HG02938 (cell line): ENCODE measurements at regions not wholly inside any gene's neighbourhood (a gene's known extent, or its start where the extent isn't known, plus 50 kb on each side); places are given as distances from the start of the nearest gene placed in this dataset.

Source experiments
- ATAC-seq: cut with Tn5 transposase; IDR thresholded peaks from one replicate; pipeline ENCODE4 v1.9.1; 2021; ENCODE audit warnings: mild to moderate bottlenecking, moderate library complexity; ENCODE audit not compliant: unreplicated experiment

- no peak for ATAC-seq
Observed at GRCh38 chr11:70669871-70670675, 271.7 kb downstream of the CTTN start.

DNA sequence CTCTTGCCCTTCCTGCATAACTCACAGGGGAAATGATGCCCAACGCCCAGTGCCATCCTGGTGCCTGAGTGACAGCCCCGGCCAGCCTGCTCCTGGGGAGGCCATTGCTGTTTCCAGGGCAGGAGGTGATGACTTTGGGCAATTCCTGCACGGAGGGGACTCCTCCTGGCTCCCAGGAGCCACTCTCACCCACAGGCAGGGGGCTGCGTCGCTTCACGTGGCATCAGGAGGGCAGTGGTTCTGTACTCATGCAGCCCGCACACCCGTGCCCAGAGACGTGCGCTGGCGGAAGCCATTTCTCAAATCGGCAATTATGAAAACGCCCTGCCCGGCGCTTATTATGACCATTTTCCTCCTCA, 272.3 kb downstream of the CTTN start:
- ATAC-seq, result no peak

DNA sequence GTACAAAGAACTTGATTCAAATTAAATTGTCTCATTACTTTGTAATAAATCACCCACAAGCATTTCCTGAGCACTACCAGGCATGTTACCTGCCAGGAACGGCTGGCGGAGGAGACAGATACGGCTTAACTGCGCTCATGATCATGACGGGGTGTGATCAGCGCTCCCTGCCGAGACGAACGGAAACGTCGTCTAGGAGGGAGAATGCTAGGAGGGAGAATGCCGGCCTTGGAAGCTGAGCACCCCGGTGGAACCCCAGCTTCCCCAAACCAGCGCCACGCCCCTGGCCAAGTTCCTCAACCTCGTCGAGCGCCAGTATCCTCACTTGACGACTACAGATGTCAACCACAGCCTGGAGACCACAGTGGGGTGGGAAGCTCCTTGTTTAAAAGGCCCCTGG, 272.8 kb downstream of the CTTN start:
- ATAC-seq, result no peak

DNA sequence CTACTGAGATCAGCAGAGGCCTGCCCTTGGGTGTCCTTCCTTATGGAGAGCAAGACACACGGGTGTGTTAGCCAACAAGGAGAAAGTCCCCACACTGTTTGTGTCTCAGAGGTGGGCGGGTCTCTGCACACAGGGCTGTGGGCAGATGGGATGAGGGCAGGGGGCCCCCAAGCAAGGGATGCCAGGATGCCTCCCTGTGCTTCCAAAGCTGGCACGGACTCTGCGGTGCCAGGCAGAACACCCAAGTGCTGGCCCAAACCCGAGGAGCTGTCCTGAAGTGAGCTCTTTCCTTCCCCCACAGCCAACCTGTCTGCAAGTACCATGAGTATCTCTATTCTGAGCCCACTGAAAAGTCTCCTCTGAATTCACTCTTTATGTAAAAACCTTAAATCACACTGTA, 273.3 kb downstream of the CTTN start:
- ATAC-seq, result no peak

- ATAC-seq, result no peak
Observed at GRCh38 chr11:70672991-70673653, 274.8 kb downstream of the CTTN start.

GRCh38 chr11:70674605-70675004, 276.3 kb downstream of the CTTN start:
- ATAC-seq, result no peak

DNA sequence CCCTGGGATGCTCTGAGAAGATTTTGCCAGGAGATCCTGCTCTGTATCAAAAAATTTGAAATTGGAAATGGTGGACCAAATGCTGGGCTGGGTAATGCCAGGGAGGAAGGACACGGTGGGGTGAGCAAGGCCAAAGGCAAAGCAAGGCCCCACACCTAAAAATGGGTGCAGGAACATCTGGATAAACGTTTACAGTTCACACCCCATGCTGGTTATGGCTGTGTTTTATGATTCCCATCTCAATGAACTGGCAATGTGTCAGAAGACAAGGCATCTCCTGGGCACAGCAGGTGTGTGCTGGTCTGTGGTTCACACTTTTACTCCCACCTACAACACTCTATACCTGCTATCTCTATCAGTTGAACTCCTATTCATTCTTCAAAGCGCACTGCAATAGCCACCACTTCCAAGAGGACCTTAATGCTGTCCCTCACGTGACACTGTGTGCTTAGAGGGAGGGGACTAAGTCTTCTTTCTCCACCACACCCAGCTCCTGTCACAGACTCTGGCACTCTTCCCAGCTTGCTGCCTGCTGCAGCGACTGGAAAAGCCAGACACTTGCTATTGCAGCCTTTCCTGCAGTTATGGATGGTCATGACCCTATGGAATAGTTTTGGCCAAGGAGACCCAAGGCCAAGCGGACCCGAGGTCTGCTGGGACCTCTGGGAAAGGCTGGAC, 277.5 kb downstream of the CTTN start:
- ATAC-seq, result no peak

GRCh38 chr11:70677232-70677916, 279.0 kb downstream of the CTTN start:
- ATAC-seq, result no peak

DNA sequence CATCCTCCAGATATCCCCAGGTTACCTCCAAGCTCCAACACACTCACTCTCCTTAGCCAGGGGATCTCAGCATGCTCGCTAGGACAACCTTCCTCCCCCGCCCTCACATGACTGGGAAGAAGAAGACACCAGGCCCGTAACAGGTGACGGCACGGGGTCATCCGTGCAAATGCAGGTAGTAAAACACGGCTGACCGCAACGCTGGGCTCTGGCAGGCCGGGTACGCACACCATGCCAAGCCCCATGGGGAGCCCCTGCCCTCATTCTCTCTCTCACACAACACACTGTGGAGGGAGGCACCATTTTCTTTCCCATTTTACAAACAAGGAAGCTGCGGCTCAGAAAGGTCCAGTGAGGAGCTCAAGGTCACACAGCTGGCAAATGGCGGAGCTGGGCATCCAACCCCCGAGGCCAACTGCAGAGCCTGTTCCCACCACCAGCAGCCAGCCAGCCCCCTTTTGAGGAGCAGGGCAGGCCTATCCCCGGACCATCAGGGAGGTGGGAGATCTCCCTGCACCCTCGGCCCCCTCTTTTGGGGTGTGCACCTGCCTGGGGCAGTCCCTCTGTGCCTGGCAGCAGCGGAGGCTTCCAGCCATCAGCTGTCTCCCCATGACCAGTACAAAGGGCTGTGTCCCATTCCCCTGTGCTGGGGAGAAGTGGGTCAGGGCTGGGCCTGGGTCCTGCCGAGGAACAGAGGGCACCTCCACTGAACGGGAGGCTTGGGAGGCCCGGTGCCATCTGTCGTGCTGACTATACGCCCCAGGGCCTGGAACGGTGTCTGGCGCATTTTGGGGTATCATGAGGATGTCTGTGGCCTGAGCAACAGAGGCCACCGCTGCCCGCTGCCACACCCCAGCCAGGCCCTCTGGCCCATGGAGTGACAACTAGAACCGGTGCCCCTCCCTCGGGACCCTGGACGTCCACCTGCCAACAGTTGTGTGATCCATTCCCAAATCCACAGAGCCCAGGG, 280.9 kb downstream of the CTTN start:
- no peak for ATAC-seq

DNA sequence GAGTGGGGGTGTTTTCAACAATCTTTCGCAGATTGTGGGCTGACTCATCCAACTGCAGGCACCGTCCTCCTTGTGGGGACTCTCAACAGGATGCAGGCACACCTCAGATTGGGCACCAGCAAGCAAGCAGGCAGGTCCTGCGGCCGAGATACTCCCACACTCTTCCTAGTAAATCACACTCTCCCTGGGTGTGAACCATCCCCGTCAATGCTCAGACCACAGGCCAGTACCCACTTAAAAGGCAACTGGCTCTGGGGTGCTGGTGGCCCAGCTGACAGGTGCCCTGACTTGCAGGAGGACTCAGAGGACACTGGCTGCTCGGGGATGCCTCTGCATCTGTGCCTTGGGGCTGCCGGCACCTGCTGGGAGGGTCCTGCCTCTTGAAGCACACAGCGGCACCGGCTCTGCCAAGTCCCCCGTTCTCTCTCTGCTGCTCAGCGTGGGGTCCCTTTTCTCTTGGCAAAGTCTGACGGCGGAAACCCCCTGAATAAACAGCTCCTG, 282.5 kb downstream of the CTTN start:
- ATAC-seq, result no peak

- ATAC-seq, result no peak
Observed at GRCh38 chr11:70682056-70682455, 283.7 kb downstream of the CTTN start.

GRCh38 chr11:70682760-70683159, 284.4 kb downstream of the CTTN start:
- ATAC-seq, result no peak

DNA sequence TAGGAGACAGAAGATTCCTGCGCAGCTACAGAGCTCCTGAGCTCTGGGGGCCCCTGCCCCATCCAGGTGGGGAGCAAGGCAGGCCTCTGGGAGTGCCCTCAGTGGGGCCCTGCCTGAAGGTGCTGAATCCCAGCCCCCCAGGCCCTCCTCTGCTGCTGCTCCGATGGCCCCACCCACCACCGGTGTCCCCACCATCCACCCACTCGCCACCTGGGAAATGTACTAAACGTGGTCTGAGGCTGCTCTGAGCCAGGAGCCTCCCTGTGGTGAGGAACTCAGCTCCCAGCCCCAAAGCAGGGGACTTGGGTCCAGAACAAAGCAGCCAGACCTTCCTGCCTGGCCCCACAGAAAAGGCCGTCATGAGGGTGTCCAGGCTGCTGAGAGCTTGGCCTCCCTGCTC, 289.4 kb downstream of the CTTN start:
- ATAC-seq, result no peak

DNA sequence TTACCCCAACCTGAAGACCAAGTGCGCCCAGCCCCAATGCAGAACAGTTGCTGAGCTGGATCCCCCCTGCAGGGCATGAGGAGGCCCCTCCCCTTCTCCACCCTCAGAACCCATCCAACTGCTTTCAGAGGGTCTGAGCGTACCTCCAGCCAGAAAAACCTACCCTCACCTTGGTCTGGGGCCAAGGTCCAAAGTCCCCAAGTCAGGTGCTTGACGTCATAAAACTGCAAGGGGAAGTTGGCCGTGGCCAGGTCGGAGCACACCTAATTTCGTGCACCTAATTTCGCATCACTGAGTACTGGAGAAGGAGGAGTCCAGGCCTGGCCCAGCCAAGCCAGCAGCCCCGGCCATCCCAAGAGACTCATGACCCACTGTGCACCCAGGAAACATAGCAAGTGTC, 289.8 kb downstream of the CTTN start:
- no peak for ATAC-seq

DNA sequence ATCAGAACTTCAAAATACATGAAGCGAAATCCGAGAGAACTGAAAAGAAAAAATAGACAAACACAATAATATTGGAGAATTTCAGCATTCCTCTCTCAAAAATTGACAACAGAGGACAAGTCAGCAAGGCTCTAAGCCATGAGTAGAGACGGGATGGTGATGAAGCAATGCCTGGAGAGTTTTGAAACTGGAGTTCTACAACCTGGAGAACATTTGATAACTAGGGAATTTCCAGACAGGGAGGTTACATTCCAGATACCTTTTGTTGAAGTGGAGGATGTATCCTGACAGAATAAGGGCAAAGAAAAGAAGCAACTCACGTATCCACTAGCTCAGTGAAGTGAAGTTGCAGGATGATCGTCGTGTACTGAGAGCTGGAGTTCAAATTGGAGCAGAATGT, 291.4 kb downstream of the CTTN start:
- no peak for ATAC-seq

GRCh38 chr11:70692131-70692530, 293.8 kb downstream of the CTTN start:
- no peak for ATAC-seq

DNA sequence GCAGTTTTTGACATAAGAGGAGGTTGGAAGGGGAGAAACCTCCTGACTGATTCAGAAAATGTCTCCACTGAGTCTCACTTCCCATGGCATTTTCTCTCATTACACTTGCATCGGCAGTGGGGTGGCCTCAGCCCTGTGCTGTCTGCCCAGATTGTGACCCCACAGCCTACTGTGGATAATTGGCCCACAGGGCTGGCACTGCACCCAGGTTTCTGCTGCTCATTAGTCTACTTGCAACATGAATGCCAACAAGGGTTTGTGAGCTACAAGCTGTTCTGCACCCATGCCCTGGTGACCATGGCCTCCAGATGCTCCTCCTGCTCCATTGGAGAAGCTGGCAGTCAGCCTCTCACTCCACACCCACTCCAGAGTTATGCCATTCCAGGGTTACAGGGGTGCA, 296.0 kb downstream of the CTTN start:
- no peak for ATAC-seq

DNA sequence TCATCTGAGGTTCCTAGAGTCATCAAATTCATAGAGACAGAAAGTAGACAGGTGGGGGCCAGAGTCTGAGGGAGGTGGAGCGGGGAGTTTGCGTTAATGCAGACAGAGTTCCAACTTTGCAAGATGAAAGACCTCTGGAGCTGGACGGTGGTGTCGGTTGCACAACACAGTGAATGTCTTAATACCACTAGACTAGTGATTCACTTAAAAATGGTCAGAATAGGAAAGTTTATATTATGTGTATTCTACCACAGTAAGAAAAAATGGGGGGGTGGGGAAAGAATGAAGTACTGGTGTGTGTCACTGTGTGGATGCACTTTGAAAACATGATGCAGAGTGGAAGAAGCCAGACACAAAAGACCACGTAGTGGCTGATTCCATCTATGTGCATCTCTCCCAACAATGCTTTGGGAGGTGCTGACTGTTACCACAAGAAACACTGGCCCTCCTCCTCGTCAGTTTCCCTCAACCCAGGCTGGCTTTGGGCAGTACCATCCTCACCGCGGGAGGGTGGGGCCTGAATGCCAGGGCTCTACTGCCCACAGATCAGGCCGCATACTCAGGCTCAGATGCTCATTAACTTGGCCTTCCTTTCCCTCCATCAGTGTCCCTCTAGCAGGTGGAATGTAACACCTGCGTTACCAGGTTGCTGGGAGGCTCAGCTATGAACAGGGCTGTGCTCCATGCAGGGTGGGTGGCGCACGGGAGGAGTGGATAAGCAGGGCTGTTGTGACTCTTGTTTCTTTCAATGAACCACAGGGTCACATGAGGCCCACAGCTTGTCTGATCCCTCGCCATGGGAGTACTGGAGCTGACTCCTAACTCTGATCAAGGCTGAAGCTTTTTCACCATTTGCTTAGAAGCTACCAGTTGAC, 297.0 kb downstream of the CTTN start:
- no peak for ATAC-seq

GRCh38 chr11:70696076-70696475, 297.7 kb downstream of the CTTN start:
- no peak for ATAC-seq
